GM23248 (cell line): ENCODE measurements at regions not wholly inside any gene's neighbourhood (a gene's known extent, or its start where the extent isn't known, plus 50 kb on each side); places are given as distances from the start of the nearest gene placed in this dataset.

Experiments
- DNase-seq: peaks from one replicate; pipeline ENCODE4 v3.0.0-alpha.2; 2015
- H2AFZ ChIP-seq: fragments of 200-600 bp; sonication (generic); 2 replicates; pipeline ENCODE4 v1.6.1; 2016; ENCODE audit warnings: antibody characterized with exemption
- H3F3A ChIP-seq: fragments of 200-600 bp; sonication (generic); 2 replicates; pipeline ENCODE4 v1.6.1; 2016; ENCODE audit warnings: mild to moderate bottlenecking, antibody characterized with exemption, mixed run types; ENCODE audit not compliant: insufficient read depth
- H3K27ac ChIP-seq: fragments of 200-600 bp; sonication (generic); 2 replicates; pipeline ENCODE4 v1.5.1; 2016; ENCODE audit warnings: mild to moderate bottlenecking
- H3K27me3 ChIP-seq: fragments of 200-600 bp; sonication (generic); replicated peaks from 2 replicates; pipeline ENCODE4 v1.6.1; 2016; ENCODE audit warnings: mild to moderate bottlenecking; ENCODE audit not compliant: insufficient read depth
- H3K36me3 ChIP-seq: fragments of 200-600 bp; sonication (generic); 2 replicates; pipeline ENCODE4 v1.6.1; 2016; ENCODE audit warnings: low read depth, mild to moderate bottlenecking
- H3K4me1 ChIP-seq: fragments of 200-600 bp; sonication (generic); 2 replicates; pipeline ENCODE4 v1.6.1; 2016; ENCODE audit warnings: mild to moderate bottlenecking; ENCODE audit not compliant: insufficient read depth
- H3K4me2 ChIP-seq: fragments of 200-600 bp; sonication (generic); one replicate; pipeline ENCODE4 v1.6.1; 2016; ENCODE audit warnings: mild to moderate bottlenecking; ENCODE audit not compliant: unreplicated experiment
- H3K4me3 ChIP-seq: fragments of 200-600 bp; sonication (generic); 2 replicates; pipeline ENCODE4 v1.5.1; 2016; ENCODE audit warnings: mild to moderate bottlenecking
- H3K79me2 ChIP-seq: fragments of 200-600 bp; sonication (generic); 2 replicates; pipeline ENCODE4 v1.6.1; 2016; ENCODE audit warnings: mild to moderate bottlenecking; ENCODE audit not compliant: insufficient read depth
- H3K9ac ChIP-seq: fragments of 200-600 bp; sonication (generic); 2 replicates; pipeline ENCODE4 v1.6.1; 2016; ENCODE audit warnings: mild to moderate bottlenecking
- H3K9me2 ChIP-seq: fragments of 200-600 bp; sonication (generic); 2 replicates; pipeline ENCODE4 v1.6.1; 2016; ENCODE audit warnings: mixed run types, mild to moderate bottlenecking, moderate library complexity; ENCODE audit not compliant: insufficient read depth
- H3K9me3 ChIP-seq: fragments of 200-600 bp; sonication (generic); one replicate; pipeline ENCODE4 v1.6.1; 2017; ENCODE audit warnings: low read depth
- H4K20me1 ChIP-seq: fragments of 200-600 bp; sonication (generic); 2 replicates; pipeline ENCODE4 v1.6.0; 2016; ENCODE audit not compliant: insufficient read depth
- EZH2 ChIP-seq: fragments of 200-600 bp; sonication (generic); IDR thresholded peaks from 2 replicates; pipeline ENCODE4 v1.6.1; 2018; ENCODE audit warnings: antibody characterized with exemption, mild to moderate bottlenecking; ENCODE audit not compliant: insufficient read depth, poor library complexity, severe bottlenecking
- EZH2phosphoT487 ChIP-seq: fragments of 200-600 bp; sonication (generic); IDR thresholded peaks from 2 replicates; pipeline ENCODE4 v1.6.1; 2018; ENCODE audit warnings: antibody characterized with exemption, moderate library complexity, mild to moderate bottlenecking, low read depth; ENCODE audit not compliant: insufficient read depth
- WGBS, 2 experiments: methylation state at CpG; one replicate each; pipeline ENCODE4 v1.1.6; 2015 to 2017; ENCODE audit warnings: low lambda C conversion rate in 2 of 2, low coverage in 1 of 2; ENCODE audit errors: missing lambda C conversion rate in 2 of 2; 5-methylcytosine and 5-hydroxymethylcytosine counted together
- in situ Hi-C: fragments of 300-500 bp; cut with MboI; formaldehyde crosslinking; loops from 2 replicates; pipeline ENCODE4 v1.15.0; 2020

- peak; percentile 92 for DNase-seq
- peak overlapping the region; percentile 1 for H3K4me2 ChIP-seq
- H3K79me2 ChIP-seq: peaks cover 23% of the 10 kb centered on the region; the same call in 1 of the 2 replicates
- H2AFZ ChIP-seq: no peak overlapping the region
- H3F3A ChIP-seq: peaks cover 39% of the 10 kb centered on the region
- H3K9me2 ChIP-seq: no peaks in the 10 kb centered on the region
- peaks cover 53% of the 10 kb centered on the region for H3K4me1 ChIP-seq
- TF ChIP-seq EZH2 (no peak), EZH2phosphoT487 (no peak)
- H3K27me3 ChIP-seq: no peaks in the 10 kb centered on the region
- H3K36me3 ChIP-seq: no peaks in the 10 kb centered on the region
- H3K9me3 ChIP-seq: no peaks in the 10 kb centered on the region
- H3K27ac ChIP-seq: peak overlapping the region; percentile 59
- in situ Hi-C loops: no loop called here
- no peaks in the 10 kb centered on the region for H4K20me1 ChIP-seq
- H3K9ac ChIP-seq: peak overlapping the region; percentile 43
- H3K4me3 ChIP-seq: no peak overlapping the region
Measured at GRCh38 chr5:96079075-96079474, 117.4 kb upstream of the ELL2 start.

DNA sequence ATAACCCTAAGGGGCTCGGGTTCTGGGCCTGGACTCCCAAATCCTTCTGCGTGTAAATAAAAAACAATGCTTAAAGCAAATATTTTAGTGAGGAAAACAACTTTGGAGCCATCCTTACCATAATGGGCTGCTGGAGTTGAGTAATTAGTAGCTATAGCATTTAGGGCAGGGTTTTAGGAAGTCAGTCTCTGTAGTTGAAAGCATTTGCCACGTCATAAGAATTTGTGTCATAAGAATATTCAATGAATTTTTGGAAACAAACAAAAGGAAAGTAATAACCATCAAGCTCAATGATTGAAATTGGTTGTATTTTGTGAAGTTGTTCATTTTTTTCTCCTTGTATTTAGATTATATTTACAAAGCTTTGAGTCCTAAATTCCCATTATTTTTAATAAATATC lies 114.8 kb upstream of the ELL2 start:
- H3K27me3 ChIP-seq: no peaks in the 10 kb centered on the region
- no peaks in the 10 kb centered on the region for H3K9me3 ChIP-seq
- no peak overlapping the region for H3K4me3 ChIP-seq
- DNase-seq: no peak
- no peaks in the 10 kb centered on the region for H4K20me1 ChIP-seq
- H3K4me1 ChIP-seq: peaks cover 41% of the 10 kb centered on the region
- TF ChIP-seq EZH2phosphoT487: no peak
- TF ChIP-seq EZH2: no peak
- H3K36me3 ChIP-seq: no peaks in the 10 kb centered on the region
- no peak overlapping the region for H3K9ac ChIP-seq
- no peak overlapping the region for H3K4me2 ChIP-seq
- peaks cover 19% of the 10 kb centered on the region; the same call in 1 of the 2 replicates for H3K79me2 ChIP-seq
- no peaks in the 10 kb centered on the region for H3K9me2 ChIP-seq
- peaks cover 36% of the 10 kb centered on the region for H3F3A ChIP-seq
- no peak overlapping the region for H3K27ac ChIP-seq
- in situ Hi-C loops: no loop called here
- WGBS, 2 experiments: 97 to 98% methylated on average over 3 of the region's 3 CpGs
- H2AFZ ChIP-seq: no peak overlapping the region; the same call in 1 of the 2 replicates

GRCh38 chr5:96075579-96076289 lies 114.1 kb upstream of the ELL2 start:
- no peak for DNase-seq
- Histone ChIP-seq H3K27ac (no peak overlapping the region), H3K4me1 (peaks cover 37% of the 10 kb centered on the region)

GRCh38 chr5:96074870-96075269 lies 113.2 kb upstream of the ELL2 start:
- H3K4me3 ChIP-seq: no peak overlapping the region
- peaks cover 22% of the 10 kb centered on the region for H3F3A ChIP-seq
- no peaks in the 10 kb centered on the region for H3K36me3 ChIP-seq
- no peaks in the 10 kb centered on the region for H3K27me3 ChIP-seq
- 95% methylated on average over 2 of the region's 2 CpGs for WGBS, 2 experiments
- no peak for DNase-seq
- in situ Hi-C loops: no loop called here
- H3K4me2 ChIP-seq: peak overlapping the region; percentile 1
- H2AFZ ChIP-seq: 0 out of 2 replicates have a peak overlapping the region, but pooled peaks have one; percentile 3
- H3K4me1 ChIP-seq: peaks cover 30% of the 10 kb centered on the region
- no peaks in the 10 kb centered on the region for H4K20me1 ChIP-seq
- no peak overlapping the region for H3K9ac ChIP-seq
- H3K9me2 ChIP-seq: no peaks in the 10 kb centered on the region
- TF ChIP-seq EZH2phosphoT487 (no peak), EZH2 (no peak)
- peaks cover 19% of the 10 kb centered on the region; the same call in 1 of the 2 replicates for H3K79me2 ChIP-seq
- no peak overlapping the region for H3K27ac ChIP-seq
- H3K9me3 ChIP-seq: no peaks in the 10 kb centered on the region

More at GRCh38 chr5:96075579-96076289, 114.1 kb upstream of the ELL2 start:
- Histone ChIP-seq H3K4me3 (no peak overlapping the region), H2AFZ (peak overlapping the region; percentile 3), H3F3A (peaks cover 31% of the 10 kb centered on the region), H3K27me3 (no peaks in the 10 kb centered on the region), H3K9me3 (no peaks in the 10 kb centered on the region), H3K4me2 (no peak overlapping the region), H3K79me2 (peaks cover 19% of the 10 kb centered on the region; the same call in 1 of the 2 replicates), H4K20me1 (no peaks in the 10 kb centered on the region), H3K9ac (no peak overlapping the region), H3K36me3 (no peaks in the 10 kb centered on the region), H3K9me2 (no peaks in the 10 kb centered on the region)
- WGBS, 2 experiments: 94 to 100% methylated on average over 2 of the region's 2 CpGs
- in situ Hi-C loops: no loop called here
- TF ChIP-seq EZH2phosphoT487: no peak
- TF ChIP-seq EZH2: no peak
